GM18873 (cell line): ENCODE measurements at regions not wholly inside any gene's neighbourhood (a gene's known extent, or its start where the extent isn't known, plus 50 kb on each side); places are given as distances from the start of the nearest gene placed in this dataset.

Experiments used
- ATAC-seq: cut with Tn5 transposase; IDR thresholded peaks from one replicate; pipeline ENCODE4 v1.9.1; 2021; ENCODE audit warnings: mild to moderate bottlenecking, moderate library complexity, moderate number of reproducible peaks; ENCODE audit not compliant: unreplicated experiment, low FRiP score

- no peak for ATAC-seq
These were observed 361.2 kb downstream of the SUCLA2 start for GRCh38 chr13:47639738-47640447.

DNA sequence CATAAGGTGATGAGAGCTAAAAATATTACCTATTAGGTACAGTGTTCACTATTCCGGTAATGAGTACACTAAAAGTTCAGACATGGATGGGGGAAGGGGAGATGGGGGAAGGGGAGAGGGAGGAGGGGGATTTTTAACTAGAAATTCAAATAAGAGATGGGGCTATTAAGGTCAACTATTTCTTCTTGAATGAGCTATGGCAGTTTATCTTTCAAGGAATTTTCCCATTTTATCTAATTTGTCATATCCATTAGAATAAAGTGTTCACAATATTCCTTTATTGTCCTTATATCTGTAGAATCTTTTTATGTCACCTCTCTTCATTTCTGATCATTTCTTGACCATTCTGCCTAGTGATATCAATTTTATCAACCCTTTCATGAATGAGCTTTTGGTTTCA lies 362.4 kb downstream of the SUCLA2 start:
- no peak for ATAC-seq

GRCh38 chr13:47632311-47632710 lies 368.8 kb downstream of the SUCLA2 start:
- ATAC-seq = no peak

GRCh38 chr13:47628666-47629065 lies 372.4 kb downstream of the SUCLA2 start:
- no peak for ATAC-seq

DNA sequence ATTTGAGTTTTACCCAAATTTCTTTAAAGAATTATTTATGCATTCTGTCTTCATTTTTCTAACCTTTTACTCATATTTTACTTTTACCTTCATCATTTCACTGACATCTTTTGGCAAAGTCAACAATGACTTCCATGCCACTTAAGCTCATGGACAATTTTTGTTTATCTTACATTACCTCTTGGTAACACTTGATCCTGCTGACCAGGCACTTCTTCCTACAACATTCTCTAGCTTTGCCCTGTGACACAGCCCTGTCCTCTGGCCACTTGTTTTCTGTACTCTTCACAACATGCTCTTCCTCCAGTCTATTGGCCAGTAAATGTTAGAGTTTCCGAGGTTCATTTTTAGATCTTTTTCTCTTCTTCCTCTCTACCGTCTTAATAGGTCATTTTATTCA lies 377.2 kb downstream of the SUCLA2 start:
- no peak for ATAC-seq

DNA sequence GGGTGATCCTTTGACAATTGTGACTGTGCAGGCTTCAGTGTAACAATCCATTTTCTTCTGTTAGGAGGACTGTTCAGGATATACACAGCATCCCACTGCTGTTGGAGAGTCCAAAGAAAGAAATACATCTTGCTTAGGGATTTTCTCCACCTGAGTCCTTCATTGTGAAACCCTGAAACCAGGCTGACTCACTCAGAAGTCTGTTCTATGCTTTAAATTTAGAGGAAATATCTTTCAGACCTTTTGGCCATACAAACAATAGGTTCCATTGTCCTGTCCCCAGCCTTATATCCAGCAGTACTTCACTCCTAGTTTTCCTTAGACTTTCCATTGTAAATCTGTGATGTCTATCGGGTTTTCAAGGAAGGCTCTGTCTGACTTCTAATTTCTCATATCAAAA lies 379.1 kb downstream of the SUCLA2 start:
- no peak for ATAC-seq

DNA sequence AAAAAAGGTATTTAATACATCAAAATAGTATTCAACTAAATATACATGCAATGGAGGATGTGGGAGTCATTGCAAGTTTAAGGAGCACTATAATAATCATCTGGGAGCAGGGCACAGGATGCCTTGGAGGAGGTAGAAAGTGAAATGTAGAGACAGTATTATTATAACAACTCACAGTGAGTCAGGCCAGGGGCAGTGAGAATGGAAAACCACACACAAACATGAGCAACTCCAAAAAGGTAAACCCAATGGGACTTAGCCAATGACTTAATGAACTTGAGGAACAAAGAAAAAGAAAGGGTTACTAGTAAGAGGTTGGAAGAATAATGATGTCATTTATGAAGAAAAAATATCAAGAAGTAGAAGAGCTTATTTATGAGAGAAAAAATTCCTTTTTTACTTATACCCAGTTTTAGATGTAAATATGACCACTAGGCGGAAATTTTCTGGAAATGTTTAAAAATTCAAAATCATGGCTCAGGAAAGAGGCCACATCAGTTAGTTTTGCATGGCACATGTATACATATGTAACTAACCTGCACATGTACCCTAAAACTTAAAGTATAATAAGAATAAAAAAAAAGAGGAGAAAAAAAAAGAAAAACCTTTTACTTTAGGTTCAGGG lies 389.3 kb downstream of the SUCLA2 start:
- ATAC-seq = no peak

- no peak for ATAC-seq
These were observed 390.4 kb downstream of the SUCLA2 start for GRCh38 chr13:47610687-47611086.

- no peak for ATAC-seq
These were observed 397.7 kb downstream of the SUCLA2 start for GRCh38 chr13:47603365-47603764.

DNA sequence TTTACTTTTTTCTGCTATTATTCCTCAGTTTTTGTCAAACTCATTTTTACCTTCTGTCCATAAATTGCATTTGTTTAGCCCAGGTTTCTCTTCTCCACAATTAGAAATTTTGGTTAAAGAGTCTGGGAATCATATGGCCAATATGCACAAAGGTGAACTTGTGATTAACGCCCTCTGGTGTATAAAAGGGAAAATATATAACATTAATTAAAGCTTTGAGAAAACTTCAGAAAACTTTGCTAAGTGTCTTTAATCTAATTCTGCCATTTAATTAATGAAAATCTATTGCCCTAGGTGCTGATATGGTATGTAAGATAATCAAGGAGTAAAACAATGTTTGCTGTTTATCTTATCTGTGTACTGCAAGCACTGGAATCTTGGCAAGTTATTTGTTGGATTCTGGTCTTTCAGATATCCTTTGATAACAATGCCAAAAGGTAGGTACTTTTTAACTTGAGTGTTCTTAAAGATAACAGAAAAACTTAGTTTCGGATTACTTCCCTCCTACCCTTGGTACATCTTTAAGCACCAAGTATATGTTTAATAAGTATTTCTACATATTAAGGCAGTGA lies 402.6 kb downstream of the SUCLA2 start:
- no peak for ATAC-seq

- ATAC-seq = no peak
These were observed 406.2 kb downstream of the SUCLA2 start for GRCh38 chr13:47594833-47595232.

GRCh38 chr13:47592256-47592655 lies 408.8 kb downstream of the SUCLA2 start:
- ATAC-seq = no peak

DNA sequence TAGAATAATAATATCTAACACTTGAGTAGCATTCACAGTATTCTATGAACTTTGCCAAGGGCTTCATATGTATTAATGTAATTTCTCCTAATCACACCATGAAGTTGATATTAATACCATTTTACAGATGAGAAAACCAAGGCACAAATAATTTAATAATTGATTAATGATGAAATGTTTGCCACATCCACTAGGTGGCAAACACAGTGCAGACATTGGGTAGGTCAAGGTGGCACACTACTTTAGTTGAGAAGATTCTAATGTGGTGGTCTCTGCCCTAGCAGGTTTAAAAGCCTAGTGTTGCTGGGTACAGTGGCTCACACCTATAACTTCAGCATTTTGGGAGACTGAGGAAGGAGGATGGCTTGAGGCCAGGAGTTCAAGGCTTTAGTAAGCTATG lies 412.4 kb downstream of the SUCLA2 start:
- ATAC-seq = no peak

- ATAC-seq = no peak
These were observed 428.7 kb downstream of the SUCLA2 start for GRCh38 chr13:47572375-47572774.

- no peak for ATAC-seq
These were observed 437.0 kb downstream of the SUCLA2 start for GRCh38 chr13:47564041-47564440.

GRCh38 chr13:47556703-47557102 lies 444.4 kb downstream of the SUCLA2 start:
- ATAC-seq = no peak

GRCh38 chr13:47555235-47555634 lies 445.8 kb downstream of the SUCLA2 start:
- no peak for ATAC-seq

DNA sequence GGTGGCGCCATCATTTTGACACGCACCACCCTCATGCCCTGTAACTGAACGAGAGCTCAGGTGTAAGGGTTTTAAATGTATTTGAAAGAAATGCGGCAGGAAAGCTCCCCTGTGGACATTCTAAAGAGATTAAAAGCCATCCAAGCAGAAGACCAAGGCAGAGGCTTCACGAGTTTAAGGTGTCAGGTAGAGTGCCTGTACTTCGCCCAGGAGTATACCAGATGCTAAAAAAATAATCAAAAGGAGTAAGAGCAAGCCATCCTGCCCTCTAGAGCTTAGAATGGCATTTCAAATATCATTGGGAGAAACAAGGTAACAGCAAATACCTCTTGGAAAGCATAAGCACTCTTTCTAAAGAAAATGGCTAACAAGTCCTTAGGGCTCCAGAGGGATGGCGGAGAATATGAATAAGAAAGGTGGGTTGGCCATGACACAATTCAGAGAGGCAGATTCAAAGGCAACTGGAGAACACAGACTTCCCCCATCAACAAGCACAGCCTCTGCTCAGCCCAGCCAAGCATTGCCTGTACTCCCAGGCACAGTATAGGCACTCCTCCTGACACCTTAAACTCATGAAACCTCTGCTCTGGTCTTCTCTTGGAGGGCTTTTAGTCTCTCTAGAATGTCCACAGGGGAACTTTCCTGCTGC lies 447.6 kb downstream of the SUCLA2 start:
- no peak for ATAC-seq

DNA sequence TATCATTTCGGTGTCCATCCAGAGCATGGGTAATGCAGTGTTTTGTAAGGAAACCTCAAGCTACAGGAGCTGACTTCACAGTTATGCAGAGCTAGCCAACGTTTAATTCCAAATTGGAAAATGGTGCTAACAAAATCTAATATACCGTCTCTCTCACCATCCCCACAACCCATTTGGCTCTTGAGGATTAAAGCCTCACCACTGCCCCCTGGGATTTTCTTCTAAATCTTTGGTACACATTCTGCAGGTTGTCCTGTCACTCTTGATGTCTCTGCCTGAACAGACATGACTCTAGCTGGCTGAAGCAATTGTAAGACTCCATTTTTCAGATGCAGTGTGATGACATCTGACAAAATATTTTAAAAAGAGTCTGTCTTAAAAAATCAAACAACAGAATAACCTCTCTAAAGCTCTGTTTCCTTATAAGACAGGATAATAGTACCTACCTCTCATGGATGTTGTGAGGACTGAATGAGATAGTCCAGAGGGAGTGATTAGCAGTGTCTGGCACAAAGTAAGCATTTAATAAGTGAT lies 451.8 kb downstream of the SUCLA2 start:
- ATAC-seq = no peak

GRCh38 chr13:47548294-47548840 lies 452.7 kb downstream of the SUCLA2 start:
- no peak for ATAC-seq
